ENCODE measurements at regions not wholly inside any gene's neighbourhood (a gene's known extent, or its start where the extent isn't known, plus 50 kb on each side); places are given as distances from the start of the nearest gene placed in this dataset.

DNA sequence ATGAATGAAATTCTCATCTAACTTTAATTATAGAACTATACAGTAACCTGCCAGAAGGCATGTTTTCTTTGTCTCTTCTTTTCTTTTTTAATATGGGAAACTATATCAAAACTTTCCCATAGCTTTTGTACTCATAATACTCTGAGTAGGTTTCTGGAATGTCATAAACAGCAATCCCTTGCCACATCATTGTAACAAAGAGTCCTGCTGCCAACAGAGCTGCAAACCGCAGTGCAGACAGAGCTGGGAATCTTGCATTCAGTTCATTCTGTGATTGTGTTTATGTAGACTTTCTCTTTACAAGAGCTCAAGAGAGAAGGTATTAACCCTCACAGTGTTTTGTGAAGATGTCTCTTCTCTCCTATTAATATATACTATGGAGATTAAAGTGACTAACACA lies 304.4 kb upstream of the SLIT2 start:
- TF ChIP-seq POLR2AphosphoS5 (IDR thresholded peaks at IDR 0.05; ENCODE audit: low read depth, low read length) (no peak), TCF7L2 (IDR thresholded peaks at IDR 0.05; ENCODE audit: low read depth, low read length) (no peak), SIN3A (IDR thresholded peaks at IDR 0.05; ENCODE audit: borderline replicate concordance, insufficient read depth, low read depth, low read length) (no peak)
- TF ChIP-seq, protein P1, sequence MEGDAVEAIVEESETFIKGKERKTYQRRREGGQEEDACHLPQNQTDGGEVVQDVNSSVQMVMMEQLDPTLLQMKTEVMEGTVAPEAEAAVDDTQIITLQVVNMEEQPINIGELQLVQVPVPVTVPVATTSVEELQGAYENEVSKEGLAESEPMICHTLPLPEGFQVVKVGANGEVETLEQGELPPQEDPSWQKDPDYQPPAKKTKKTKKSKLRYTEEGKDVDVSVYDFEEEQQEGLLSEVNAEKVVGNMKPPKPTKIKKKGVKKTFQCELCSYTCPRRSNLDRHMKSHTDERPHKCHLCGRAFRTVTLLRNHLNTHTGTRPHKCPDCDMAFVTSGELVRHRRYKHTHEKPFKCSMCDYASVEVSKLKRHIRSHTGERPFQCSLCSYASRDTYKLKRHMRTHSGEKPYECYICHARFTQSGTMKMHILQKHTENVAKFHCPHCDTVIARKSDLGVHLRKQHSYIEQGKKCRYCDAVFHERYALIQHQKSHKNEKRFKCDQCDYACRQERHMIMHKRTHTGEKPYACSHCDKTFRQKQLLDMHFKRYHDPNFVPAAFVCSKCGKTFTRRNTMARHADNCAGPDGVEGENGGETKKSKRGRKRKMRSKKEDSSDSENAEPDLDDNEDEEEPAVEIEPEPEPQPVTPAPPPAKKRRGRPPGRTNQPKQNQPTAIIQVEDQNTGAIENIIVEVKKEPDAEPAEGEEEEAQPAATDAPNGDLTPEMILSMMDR (IDR thresholded peaks at IDR 0.05): no peak
- TF ChIP-seq, protein P2, sequence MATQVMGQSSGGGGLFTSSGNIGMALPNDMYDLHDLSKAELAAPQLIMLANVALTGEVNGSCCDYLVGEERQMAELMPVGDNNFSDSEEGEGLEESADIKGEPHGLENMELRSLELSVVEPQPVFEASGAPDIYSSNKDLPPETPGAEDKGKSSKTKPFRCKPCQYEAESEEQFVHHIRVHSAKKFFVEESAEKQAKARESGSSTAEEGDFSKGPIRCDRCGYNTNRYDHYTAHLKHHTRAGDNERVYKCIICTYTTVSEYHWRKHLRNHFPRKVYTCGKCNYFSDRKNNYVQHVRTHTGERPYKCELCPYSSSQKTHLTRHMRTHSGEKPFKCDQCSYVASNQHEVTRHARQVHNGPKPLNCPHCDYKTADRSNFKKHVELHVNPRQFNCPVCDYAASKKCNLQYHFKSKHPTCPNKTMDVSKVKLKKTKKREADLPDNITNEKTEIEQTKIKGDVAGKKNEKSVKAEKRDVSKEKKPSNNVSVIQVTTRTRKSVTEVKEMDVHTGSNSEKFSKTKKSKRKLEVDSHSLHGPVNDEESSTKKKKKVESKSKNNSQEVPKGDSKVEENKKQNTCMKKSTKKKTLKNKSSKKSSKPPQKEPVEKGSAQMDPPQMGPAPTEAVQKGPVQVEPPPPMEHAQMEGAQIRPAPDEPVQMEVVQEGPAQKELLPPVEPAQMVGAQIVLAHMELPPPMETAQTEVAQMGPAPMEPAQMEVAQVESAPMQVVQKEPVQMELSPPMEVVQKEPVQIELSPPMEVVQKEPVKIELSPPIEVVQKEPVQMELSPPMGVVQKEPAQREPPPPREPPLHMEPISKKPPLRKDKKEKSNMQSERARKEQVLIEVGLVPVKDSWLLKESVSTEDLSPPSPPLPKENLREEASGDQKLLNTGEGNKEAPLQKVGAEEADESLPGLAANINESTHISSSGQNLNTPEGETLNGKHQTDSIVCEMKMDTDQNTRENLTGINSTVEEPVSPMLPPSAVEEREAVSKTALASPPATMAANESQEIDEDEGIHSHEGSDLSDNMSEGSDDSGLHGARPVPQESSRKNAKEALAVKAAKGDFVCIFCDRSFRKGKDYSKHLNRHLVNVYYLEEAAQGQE (IDR thresholded peaks at IDR 0.05; ENCODE audit: insufficient read depth in 1 of 2, low read depth in 2 of 2, low read length in 1 of 2): no peak
- in situ Hi-C loops (cut with HindIII; ENCODE audit: low pct_unique_long_range_greater_than_20kb, low sequenced_read_pairs): no loop called here
- ChIA-PET CTCF (no interaction called here), POLR2A (no interaction called here)
- H3K9me3 ChIP-seq (ENCODE audit: control insufficient read depth, insufficient read depth, low read depth, low read length): no peaks in the 10 kb centered on the region
- intact Hi-C loops (cut with micrococcal nuclease; ENCODE audit: unreplicated experiment): no loop called here
- H3K27me3 ChIP-seq (ENCODE audit: control insufficient read depth, insufficient read depth, low read length): no peaks in the 10 kb centered on the region
- ATAC-seq (no peak), DNase-seq (ENCODE audit: low read depth, low spot score) (no peak)
- no peaks in the 10 kb centered on the region for H3K36me3 ChIP-seq (ENCODE audit: control insufficient read depth, insufficient read depth, low read length)
- H3K4me1 ChIP-seq (ENCODE audit: control insufficient read depth, insufficient read depth, low read length): no peaks in the 10 kb centered on the region
- H3K4me3 ChIP-seq (ENCODE audit: low read depth in 2 of 2, low read length in 2 of 2): no peak overlapping the region
- no peak overlapping the region for H3K27ac ChIP-seq (ENCODE audit: low read length)
- BruUV-seq (replicated peaks): no TSS peak

DNA sequence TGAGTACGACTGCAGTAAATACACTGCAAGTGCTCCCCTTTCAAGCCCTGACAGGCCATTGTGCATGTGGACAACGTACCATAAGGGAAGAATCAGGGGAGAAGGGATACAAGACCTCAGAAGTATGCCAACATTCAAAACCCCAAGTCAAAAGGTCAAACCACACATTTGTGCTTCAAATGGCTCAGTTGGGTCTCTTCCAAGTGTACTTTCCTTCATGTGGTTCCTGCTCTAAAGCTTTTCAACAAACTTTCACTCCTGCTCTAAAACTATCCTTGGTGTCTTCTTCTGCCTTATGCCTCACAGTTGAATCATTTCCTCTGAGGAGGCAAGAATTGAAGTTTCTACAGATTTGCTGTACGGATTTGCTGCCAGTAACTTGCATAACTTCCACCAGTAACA lies 305.7 kb upstream of the SLIT2 start:
- Histone ChIP-seq H3K36me3 (ENCODE audit: control insufficient read depth, insufficient read depth, low read length) (no peaks in the 10 kb centered on the region), H3K9me3 (ENCODE audit: control insufficient read depth, insufficient read depth, low read depth, low read length) (no peaks in the 10 kb centered on the region), H3K4me3 (ENCODE audit: low read depth in 2 of 2, low read length in 2 of 2) (no peak overlapping the region), H3K4me1 (ENCODE audit: control insufficient read depth, insufficient read depth, low read length) (no peaks in the 10 kb centered on the region), H3K27ac (ENCODE audit: low read length) (no peak overlapping the region), H3K27me3 (ENCODE audit: control insufficient read depth, insufficient read depth, low read length) (no peaks in the 10 kb centered on the region)
- TF ChIP-seq SIN3A (IDR thresholded peaks at IDR 0.05; ENCODE audit: borderline replicate concordance, insufficient read depth, low read depth, low read length) (no peak), TCF7L2 (IDR thresholded peaks at IDR 0.05; ENCODE audit: low read depth, low read length) (no peak), POLR2AphosphoS5 (IDR thresholded peaks at IDR 0.05; ENCODE audit: low read depth, low read length) (no peak)
- TF ChIP-seq, protein P1 (IDR thresholded peaks at IDR 0.05): no peak
- TF ChIP-seq, protein P2 (IDR thresholded peaks at IDR 0.05; ENCODE audit: insufficient read depth in 1 of 2, low read depth in 2 of 2, low read length in 1 of 2): no peak
- DNase-seq (ENCODE audit: low read depth, low spot score): no peak
- no peak for ATAC-seq
- intact Hi-C loops (cut with micrococcal nuclease; ENCODE audit: unreplicated experiment) (no loop called here), in situ Hi-C loops (cut with HindIII; ENCODE audit: low pct_unique_long_range_greater_than_20kb, low sequenced_read_pairs) (no loop called here)
- ChIA-PET POLR2A (no interaction called here), CTCF (no interaction called here)
- no TSS peak for BruUV-seq (replicated peaks)

All from Panc1 (cell line).